ENCODE measurements at regions not wholly inside any gene's neighbourhood (a gene's known extent, or its start where the extent isn't known, plus 50 kb on each side); places are given as distances from the start of the nearest gene placed in this dataset.
"Not testable (repeated sequence)": the region's sequence is repeated elsewhere in the genome, so short reads cannot be mapped to it uniquely, and the experiment has no call there.

DNA sequence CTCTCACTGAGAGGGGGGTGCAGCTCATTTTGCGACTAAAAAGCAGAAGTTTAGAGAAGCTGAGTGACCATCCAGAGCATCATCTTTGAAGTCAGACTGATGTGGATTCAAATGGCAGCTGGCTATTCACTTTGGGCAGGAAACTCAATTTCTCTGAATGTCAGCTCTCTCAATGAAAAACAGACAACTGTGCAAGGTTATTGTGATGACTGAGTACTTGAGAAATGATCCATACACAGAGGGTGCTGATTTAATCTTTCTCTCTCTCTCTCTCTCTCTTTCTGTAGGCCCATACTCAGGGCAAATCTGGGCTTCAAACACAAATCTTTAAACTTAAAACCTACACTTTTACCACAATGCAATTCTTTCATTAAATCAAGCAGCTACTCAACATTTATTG lies 185.8 kb upstream of the SLIT2 start:
- no peaks in the 10 kb centered on the region for H3K36me3 ChIP-seq (ENCODE audit: control insufficient read depth in 2 of 2, extremely low read depth in 1 of 2, insufficient read depth in 2 of 2, low read length in 2 of 2)
- DNase-seq (ENCODE audit: low read depth, low spot score): no peak
- H3K27me3 ChIP-seq (ENCODE audit: control insufficient read depth in 2 of 2, insufficient read depth in 2 of 2, low read length in 2 of 2): no peaks in the 10 kb centered on the region
- no peak for TF ChIP-seq POLR2A (IDR thresholded peaks at IDR 0.05; ENCODE audit: low read depth, low read length)
- TF ChIP-seq MYC (IDR thresholded peaks at IDR 0.05; ENCODE audit: low read depth, low read length): no peak
- no peak for TF ChIP-seq JUN (IDR thresholded peaks at IDR 0.05; ENCODE audit: borderline replicate concordance, insufficient read depth, insufficient read length, low read depth)
- TF ChIP-seq, protein P1, sequence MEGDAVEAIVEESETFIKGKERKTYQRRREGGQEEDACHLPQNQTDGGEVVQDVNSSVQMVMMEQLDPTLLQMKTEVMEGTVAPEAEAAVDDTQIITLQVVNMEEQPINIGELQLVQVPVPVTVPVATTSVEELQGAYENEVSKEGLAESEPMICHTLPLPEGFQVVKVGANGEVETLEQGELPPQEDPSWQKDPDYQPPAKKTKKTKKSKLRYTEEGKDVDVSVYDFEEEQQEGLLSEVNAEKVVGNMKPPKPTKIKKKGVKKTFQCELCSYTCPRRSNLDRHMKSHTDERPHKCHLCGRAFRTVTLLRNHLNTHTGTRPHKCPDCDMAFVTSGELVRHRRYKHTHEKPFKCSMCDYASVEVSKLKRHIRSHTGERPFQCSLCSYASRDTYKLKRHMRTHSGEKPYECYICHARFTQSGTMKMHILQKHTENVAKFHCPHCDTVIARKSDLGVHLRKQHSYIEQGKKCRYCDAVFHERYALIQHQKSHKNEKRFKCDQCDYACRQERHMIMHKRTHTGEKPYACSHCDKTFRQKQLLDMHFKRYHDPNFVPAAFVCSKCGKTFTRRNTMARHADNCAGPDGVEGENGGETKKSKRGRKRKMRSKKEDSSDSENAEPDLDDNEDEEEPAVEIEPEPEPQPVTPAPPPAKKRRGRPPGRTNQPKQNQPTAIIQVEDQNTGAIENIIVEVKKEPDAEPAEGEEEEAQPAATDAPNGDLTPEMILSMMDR (IDR thresholded peaks at IDR 0.05; ENCODE audit: extremely low read depth in 1 of 2, insufficient read depth in 1 of 2, low read depth in 1 of 2, low read length in 2 of 2): no peak
- TF ChIP-seq POLR2AphosphoS5 (IDR thresholded peaks at IDR 0.05; ENCODE audit: insufficient read depth, low read depth, low read length): no peak
- no peak for TF ChIP-seq EZH2 (IDR thresholded peaks at IDR 0.05; ENCODE audit: borderline replicate concordance, low read depth, low read length, severe bottlenecking)
- no peak overlapping the region for H2AFZ ChIP-seq (ENCODE audit: low read depth, low read length)
- ChIA-PET CTCF (no interaction called here), POLR2A (no interaction called here)
- H3K4me1 ChIP-seq (ENCODE audit: control insufficient read depth, extremely low read depth, insufficient read depth, low read length): no peaks in the 10 kb centered on the region
- H3K4me3 ChIP-seq (replicated peaks in 1 of 3; ENCODE audit: insufficient read depth in 1 of 3, low read depth in 1 of 3, low read length in 3 of 3): no peak overlapping the region
- H3K9me1 ChIP-seq (replicated peaks; ENCODE audit: control insufficient read depth, extremely low read depth, insufficient read depth, low read length): no peaks in the 10 kb centered on the region
- dilution Hi-C loops (cut with MboI; ENCODE audit: extremely low pct_ligation_motif_present, low sequenced_read_pairs) (no loop called here), intact Hi-C loops (cut with micrococcal nuclease) (no loop called here)
- no peak for FAIRE-seq
- H4K20me1 ChIP-seq (replicated peaks; ENCODE audit: control insufficient read depth, extremely low read depth, insufficient read depth, low read length): no peaks in the 10 kb centered on the region
- H3K9me3 ChIP-seq (replicated peaks; ENCODE audit: control insufficient read depth, insufficient read depth, low read length): no peaks in the 10 kb centered on the region
- no peak overlapping the region for H3K4me2 ChIP-seq (ENCODE audit: insufficient read depth, low read length)
- no peak overlapping the region for H3K27ac ChIP-seq (ENCODE audit: insufficient read depth, low read depth, low read length)
- H3K79me2 ChIP-seq (ENCODE audit: control insufficient read depth, insufficient read depth, low read length): no peaks in the 10 kb centered on the region
- H3K9ac ChIP-seq (replicated peaks; ENCODE audit: extremely low read depth, insufficient read depth, low read length): no peak overlapping the region
- no TSS peak for BruUV-seq (replicated peaks)

DNA sequence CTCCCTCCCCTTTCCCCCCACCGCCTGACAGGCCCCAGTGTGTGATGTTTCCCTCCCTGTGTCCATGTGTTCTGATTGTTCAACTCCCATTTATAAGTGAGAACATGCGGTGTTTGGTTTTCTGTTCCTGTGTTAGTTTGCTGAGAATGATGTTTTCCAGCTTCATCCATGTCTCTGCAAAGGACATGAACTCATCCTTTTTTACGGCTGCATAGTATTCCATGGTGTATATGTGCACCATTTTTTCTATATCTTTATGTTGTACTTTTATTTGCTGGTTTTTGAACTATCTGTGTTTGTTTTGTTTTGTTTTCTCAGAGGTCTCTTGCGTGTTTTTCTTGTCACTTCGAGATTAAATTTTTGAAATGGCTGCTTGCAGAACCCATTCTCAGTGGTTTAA lies 188.8 kb upstream of the SLIT2 start:
- H3K36me3 ChIP-seq (ENCODE audit: control insufficient read depth in 2 of 2, extremely low read depth in 1 of 2, insufficient read depth in 2 of 2, low read length in 2 of 2); H3K9ac ChIP-seq (replicated peaks; ENCODE audit: extremely low read depth, insufficient read depth, low read length); H3K9me3 ChIP-seq (replicated peaks; ENCODE audit: control insufficient read depth, insufficient read depth, low read length); intact Hi-C loops (cut with micrococcal nuclease); dilution Hi-C loops (cut with MboI; ENCODE audit: extremely low pct_ligation_motif_present, low sequenced_read_pairs); POLR2A ChIA-PET; CTCF ChIA-PET; DNase-seq (ENCODE audit: low read depth, low spot score); H3K9me1 ChIP-seq (replicated peaks; ENCODE audit: control insufficient read depth, extremely low read depth, insufficient read depth, low read length); H3K4me1 ChIP-seq (ENCODE audit: control insufficient read depth, extremely low read depth, insufficient read depth, low read length); FAIRE-seq; H3K27me3 ChIP-seq (ENCODE audit: control insufficient read depth in 2 of 2, insufficient read depth in 2 of 2, low read length in 2 of 2); H3K4me2 ChIP-seq (ENCODE audit: insufficient read depth, low read length); H3K27ac ChIP-seq (ENCODE audit: insufficient read depth, low read depth, low read length); H4K20me1 ChIP-seq (replicated peaks; ENCODE audit: control insufficient read depth, extremely low read depth, insufficient read depth, low read length); H3K4me3 ChIP-seq (replicated peaks in 1 of 3; ENCODE audit: insufficient read depth in 1 of 3, low read depth in 1 of 3, low read length in 3 of 3); H2AFZ ChIP-seq (ENCODE audit: low read depth, low read length); H3K79me2 ChIP-seq (ENCODE audit: control insufficient read depth, insufficient read depth, low read length); BruUV-seq (replicated peaks): not testable (repeated sequence)

Data from endothelial cell of umbilical vein (primary cell).